A549 (cell line): ENCODE measurements at regions not wholly inside any gene's neighbourhood (a gene's known extent, or its start where the extent isn't known, plus 50 kb on each side); places are given as distances from the start of the nearest gene placed in this dataset.

Source experiments
- BHLHE40 ChIP-seq: IDR thresholded peaks from 2 replicates; pipeline ENCODE4 v1.6.1; 2012; ENCODE audit warnings: low read depth, low read length, inconsistent platforms
- EHMT2 ChIP-seq: fragments of 200-600 bp; sonication (generic); IDR thresholded peaks from 2 replicates; pipeline ENCODE4 v1.6.1; 2016; ENCODE audit warnings: antibody characterized with exemption, low read depth, mild to moderate bottlenecking, moderate library complexity
- ESRRA ChIP-seq: fragments of 150-350 bp; IDR thresholded peaks from 2 replicates; pipeline ENCODE4 v1.6.1; 2014; ENCODE audit warnings: mild to moderate bottlenecking, low read length, borderline replicate concordance
- JUN ChIP-seq, 2 experiments: fragments of >200 bp; sonication (Bioruptor Twin); formaldehyde crosslinking; IDR thresholded peaks; 2 replicates in 1 of 2; 3 replicates in 1 of 2; pipeline ENCODE4 v1.6.1; 2016 to 2017
- NPAS2 ChIP-seq: fragments of 250-450 bp; sonication (Bioruptor Pico); IDR thresholded peaks from 2 replicates; pipeline ENCODE4 v1.8.0; 2022; ENCODE audit warnings: mild to moderate bottlenecking, moderate library complexity, borderline replicate concordance
- POLR2AphosphoS2 ChIP-seq: conservative IDR thresholded peaks from 2 replicates; pipeline ENCODE4 v1.6.1; 2012; ENCODE audit warnings: low read length, improper control_type of control experiment, inconsistent platforms
- RAD21 ChIP-seq, 2 experiments: fragments of >200 bp in 1 of 2; sonication (Bioruptor Twin) in 1 of 2; formaldehyde crosslinking in 1 of 2; IDR thresholded peaks in 1 of 2; conservative IDR thresholded peaks in 1 of 2; 2 replicates in 1 of 2; 3 replicates in 1 of 2; pipeline ENCODE4 v1.6.1; 2012 to 2018; ENCODE audit warnings: inconsistent platforms in 1 of 2
- ZFP36 ChIP-seq: fragments of 450-650 bp; IDR thresholded peaks from 2 replicates; pipeline ENCODE4 v1.6.1; 2014; ENCODE audit warnings: borderline replicate concordance; ENCODE audit not compliant: partially characterized antibody
- TF ChIP-seq, protein P1 (sequence below): fragments of >200 bp; sonication (Bioruptor Twin); formaldehyde crosslinking; IDR thresholded peaks from 3 replicates; pipeline ENCODE4 v1.5.1; 2016
- TF ChIP-seq, protein P2 (sequence below): IDR thresholded peaks from 2 replicates; pipeline ENCODE4 v1.6.1; 2012
- TF ChIP-seq, protein P3 (sequence below): fragments of 200-600 bp; sonication (generic); IDR thresholded peaks from 2 replicates; pipeline ENCODE4 v1.6.1; 2016; ENCODE audit warnings: antibody characterized with exemption, mild to moderate bottlenecking, moderate library complexity

DNA sequence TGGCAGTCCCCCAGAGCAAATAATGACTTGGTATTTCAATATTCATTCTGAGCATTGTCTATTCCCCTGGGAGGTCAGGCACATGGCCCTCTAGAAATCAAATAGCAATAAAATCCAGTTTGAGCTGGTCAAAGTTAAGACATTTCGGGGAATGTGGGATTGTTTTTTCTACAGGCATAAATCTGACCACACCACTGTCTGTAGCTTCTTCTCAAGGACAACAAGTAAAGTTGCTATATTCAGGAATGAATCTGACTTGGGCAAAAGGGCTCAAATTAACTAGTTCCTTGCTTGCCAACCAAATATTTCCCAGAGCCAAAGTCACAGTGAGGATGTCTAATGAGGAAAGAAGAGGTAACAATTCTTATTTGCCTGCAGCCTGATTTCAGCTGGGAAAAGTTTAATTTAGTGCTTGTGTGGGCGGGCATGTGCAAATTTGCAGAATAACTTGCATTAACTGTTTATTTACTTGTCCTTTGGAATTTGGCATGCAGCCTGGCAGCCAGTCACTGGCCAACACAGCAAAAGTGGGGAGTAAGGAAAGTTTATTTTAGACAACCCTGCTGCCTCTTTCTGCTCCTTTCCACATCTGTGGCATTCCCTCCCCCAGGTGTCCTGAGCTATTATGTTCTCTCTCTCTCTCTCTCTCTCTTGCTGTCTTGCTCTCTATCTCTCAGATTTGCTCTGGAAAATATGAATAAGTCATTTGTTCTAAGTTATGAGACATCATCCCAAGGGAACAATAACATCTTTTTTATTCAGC is 51.2 kb upstream of the ARHGAP20 start:
- no peak for TF ChIP-seq POLR2AphosphoS2
- TF ChIP-seq RAD21 (conservative IDR thresholded peaks at IDR 0.05 in 1 of 2, IDR thresholded peaks at IDR 0.05 in 1 of 2), result no peak
- TF ChIP-seq, protein P1, sequence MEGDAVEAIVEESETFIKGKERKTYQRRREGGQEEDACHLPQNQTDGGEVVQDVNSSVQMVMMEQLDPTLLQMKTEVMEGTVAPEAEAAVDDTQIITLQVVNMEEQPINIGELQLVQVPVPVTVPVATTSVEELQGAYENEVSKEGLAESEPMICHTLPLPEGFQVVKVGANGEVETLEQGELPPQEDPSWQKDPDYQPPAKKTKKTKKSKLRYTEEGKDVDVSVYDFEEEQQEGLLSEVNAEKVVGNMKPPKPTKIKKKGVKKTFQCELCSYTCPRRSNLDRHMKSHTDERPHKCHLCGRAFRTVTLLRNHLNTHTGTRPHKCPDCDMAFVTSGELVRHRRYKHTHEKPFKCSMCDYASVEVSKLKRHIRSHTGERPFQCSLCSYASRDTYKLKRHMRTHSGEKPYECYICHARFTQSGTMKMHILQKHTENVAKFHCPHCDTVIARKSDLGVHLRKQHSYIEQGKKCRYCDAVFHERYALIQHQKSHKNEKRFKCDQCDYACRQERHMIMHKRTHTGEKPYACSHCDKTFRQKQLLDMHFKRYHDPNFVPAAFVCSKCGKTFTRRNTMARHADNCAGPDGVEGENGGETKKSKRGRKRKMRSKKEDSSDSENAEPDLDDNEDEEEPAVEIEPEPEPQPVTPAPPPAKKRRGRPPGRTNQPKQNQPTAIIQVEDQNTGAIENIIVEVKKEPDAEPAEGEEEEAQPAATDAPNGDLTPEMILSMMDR, result no peak
- no peak for TF ChIP-seq JUN (IDR thresholded peaks at IDR 0.05)
- TF ChIP-seq, protein P2, sequence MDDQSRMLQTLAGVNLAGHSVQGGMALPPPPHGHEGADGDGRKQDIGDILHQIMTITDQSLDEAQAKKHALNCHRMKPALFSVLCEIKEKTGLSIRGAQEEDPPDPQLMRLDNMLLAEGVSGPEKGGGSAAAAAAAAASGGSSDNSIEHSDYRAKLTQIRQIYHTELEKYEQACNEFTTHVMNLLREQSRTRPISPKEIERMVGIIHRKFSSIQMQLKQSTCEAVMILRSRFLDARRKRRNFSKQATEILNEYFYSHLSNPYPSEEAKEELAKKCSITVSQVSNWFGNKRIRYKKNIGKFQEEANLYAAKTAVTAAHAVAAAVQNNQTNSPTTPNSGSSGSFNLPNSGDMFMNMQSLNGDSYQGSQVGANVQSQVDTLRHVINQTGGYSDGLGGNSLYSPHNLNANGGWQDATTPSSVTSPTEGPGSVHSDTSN, result no peak
- TF ChIP-seq, protein P3, sequence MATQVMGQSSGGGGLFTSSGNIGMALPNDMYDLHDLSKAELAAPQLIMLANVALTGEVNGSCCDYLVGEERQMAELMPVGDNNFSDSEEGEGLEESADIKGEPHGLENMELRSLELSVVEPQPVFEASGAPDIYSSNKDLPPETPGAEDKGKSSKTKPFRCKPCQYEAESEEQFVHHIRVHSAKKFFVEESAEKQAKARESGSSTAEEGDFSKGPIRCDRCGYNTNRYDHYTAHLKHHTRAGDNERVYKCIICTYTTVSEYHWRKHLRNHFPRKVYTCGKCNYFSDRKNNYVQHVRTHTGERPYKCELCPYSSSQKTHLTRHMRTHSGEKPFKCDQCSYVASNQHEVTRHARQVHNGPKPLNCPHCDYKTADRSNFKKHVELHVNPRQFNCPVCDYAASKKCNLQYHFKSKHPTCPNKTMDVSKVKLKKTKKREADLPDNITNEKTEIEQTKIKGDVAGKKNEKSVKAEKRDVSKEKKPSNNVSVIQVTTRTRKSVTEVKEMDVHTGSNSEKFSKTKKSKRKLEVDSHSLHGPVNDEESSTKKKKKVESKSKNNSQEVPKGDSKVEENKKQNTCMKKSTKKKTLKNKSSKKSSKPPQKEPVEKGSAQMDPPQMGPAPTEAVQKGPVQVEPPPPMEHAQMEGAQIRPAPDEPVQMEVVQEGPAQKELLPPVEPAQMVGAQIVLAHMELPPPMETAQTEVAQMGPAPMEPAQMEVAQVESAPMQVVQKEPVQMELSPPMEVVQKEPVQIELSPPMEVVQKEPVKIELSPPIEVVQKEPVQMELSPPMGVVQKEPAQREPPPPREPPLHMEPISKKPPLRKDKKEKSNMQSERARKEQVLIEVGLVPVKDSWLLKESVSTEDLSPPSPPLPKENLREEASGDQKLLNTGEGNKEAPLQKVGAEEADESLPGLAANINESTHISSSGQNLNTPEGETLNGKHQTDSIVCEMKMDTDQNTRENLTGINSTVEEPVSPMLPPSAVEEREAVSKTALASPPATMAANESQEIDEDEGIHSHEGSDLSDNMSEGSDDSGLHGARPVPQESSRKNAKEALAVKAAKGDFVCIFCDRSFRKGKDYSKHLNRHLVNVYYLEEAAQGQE, result no peak
- TF ChIP-seq ZFP36, result no peak
- no peak for TF ChIP-seq ESRRA
- TF ChIP-seq BHLHE40, result no peak
- no peak for TF ChIP-seq NPAS2 (CRISPR knock-in tag)
- no peak for TF ChIP-seq EHMT2
